Parathyroid adenoma (tissue), 2 donors: ENCODE measurements at regions not wholly inside any gene's neighbourhood (a gene's known extent, or its start where the extent isn't known, plus 50 kb on each side); places are given as distances from the start of the nearest gene placed in this dataset.
"Not testable (repeated sequence)": the region's sequence is repeated elsewhere in the genome, so short reads cannot be mapped to it uniquely, and the experiment has no call there.

Experiments
- H2AFZ ChIP-seq: fragments of 300-600 bp; sonication (generic); one replicate; pipeline ENCODE4 v1.7.0; 2017; ENCODE audit warnings: antibody characterized with exemption, mild to moderate bottlenecking
- H3K27ac ChIP-seq: fragments of 300-600 bp; sonication (generic); one replicate; pipeline ENCODE4 v1.7.0; 2017
- H3K27me3 ChIP-seq: fragments of 300-600 bp; sonication (generic); one replicate; pipeline ENCODE4 v1.7.0; 2017; ENCODE audit warnings: low read length; ENCODE audit not compliant: control insufficient read depth, insufficient read depth
- H3K36me3 ChIP-seq: fragments of 300-600 bp; sonication (generic); one replicate; pipeline ENCODE4 v1.7.0; 2017; ENCODE audit warnings: low read length; ENCODE audit not compliant: control insufficient read depth, insufficient read depth
- H3K4me1 ChIP-seq: fragments of 300-600 bp; sonication (generic); one replicate; pipeline ENCODE4 v1.7.0; 2017; ENCODE audit warnings: control low read depth
- H3K4me2 ChIP-seq: fragments of 300-600 bp; sonication (generic); one replicate; pipeline ENCODE4 v1.7.0; 2017; ENCODE audit warnings: low read length
- H3K4me3 ChIP-seq: fragments of 300-600 bp; sonication (generic); one replicate; pipeline ENCODE4 v1.7.0; 2017; ENCODE audit warnings: low read depth, low read length
- H3K79me2 ChIP-seq: fragments of 300-600 bp; sonication (generic); one replicate; pipeline ENCODE4 v1.7.0; 2017; ENCODE audit warnings: control low read depth
- H3K9ac ChIP-seq: fragments of 300-600 bp; sonication (generic); one replicate; pipeline ENCODE4 v1.7.0; 2017; ENCODE audit warnings: mild to moderate bottlenecking
- H3K9me3 ChIP-seq: fragments of 300-600 bp; sonication (generic); one replicate; pipeline ENCODE4 v1.7.0; 2017; ENCODE audit warnings: low read length; ENCODE audit not compliant: control insufficient read depth
- TF ChIP-seq, protein P1 (sequence below): fragments of 300-600 bp; sonication (generic); IDR thresholded peaks from one replicate; pipeline ENCODE4 v1.7.0; 2017; ENCODE audit warnings: antibody characterized with exemption, mild to moderate bottlenecking
- donor health status: primary hyperparathyroidism.

DNA sequence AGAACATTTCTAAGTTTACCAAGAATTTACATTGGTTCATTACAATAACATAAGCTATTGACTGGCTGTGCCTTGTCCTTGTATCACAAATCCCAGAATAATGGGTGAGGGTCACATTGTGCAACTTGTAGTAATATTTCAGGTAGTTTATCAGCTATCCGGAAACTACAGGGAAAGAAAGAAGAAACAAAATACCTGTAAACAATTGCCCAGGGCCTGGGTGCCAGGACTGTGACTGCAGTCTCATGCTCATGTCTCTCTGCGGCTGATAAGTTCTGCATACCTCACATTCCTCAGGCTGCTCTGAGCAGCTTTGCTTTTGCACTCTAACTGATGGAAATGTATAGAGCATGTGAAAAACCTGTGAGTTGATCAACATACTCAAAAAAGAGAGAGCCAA lies 131.8 kb upstream of the TRIM24 start:
- TF ChIP-seq, protein P1, sequence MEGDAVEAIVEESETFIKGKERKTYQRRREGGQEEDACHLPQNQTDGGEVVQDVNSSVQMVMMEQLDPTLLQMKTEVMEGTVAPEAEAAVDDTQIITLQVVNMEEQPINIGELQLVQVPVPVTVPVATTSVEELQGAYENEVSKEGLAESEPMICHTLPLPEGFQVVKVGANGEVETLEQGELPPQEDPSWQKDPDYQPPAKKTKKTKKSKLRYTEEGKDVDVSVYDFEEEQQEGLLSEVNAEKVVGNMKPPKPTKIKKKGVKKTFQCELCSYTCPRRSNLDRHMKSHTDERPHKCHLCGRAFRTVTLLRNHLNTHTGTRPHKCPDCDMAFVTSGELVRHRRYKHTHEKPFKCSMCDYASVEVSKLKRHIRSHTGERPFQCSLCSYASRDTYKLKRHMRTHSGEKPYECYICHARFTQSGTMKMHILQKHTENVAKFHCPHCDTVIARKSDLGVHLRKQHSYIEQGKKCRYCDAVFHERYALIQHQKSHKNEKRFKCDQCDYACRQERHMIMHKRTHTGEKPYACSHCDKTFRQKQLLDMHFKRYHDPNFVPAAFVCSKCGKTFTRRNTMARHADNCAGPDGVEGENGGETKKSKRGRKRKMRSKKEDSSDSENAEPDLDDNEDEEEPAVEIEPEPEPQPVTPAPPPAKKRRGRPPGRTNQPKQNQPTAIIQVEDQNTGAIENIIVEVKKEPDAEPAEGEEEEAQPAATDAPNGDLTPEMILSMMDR = no peak
- H3K9me3 ChIP-seq = no peaks in the 10 kb centered on the region

DNA sequence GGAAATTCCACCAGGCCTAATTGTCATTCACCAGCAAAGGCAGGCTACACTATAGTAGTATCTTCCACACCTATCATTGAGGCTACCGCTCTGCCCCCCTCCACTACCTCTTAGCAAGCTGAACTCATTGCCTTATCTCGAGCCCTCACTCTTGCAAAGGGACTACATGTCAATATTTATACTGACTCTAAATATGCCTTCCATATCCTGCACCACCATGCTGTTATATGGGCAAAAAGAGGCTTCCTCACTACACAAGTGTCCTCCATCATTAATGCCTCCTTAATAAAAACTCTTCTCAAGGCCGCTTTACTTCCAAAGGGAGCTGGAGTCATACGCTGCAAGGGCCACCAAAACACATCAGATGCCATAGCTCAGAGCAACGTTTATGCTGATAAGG lies 127.2 kb upstream of the TRIM24 start:
- H3K79me2 ChIP-seq, H3K36me3 ChIP-seq, H3K27ac ChIP-seq, H3K9ac ChIP-seq, H2AFZ ChIP-seq, H3K4me1 ChIP-seq, H3K9me3 ChIP-seq, H3K4me2 ChIP-seq, H3K4me3 ChIP-seq, H3K27me3 ChIP-seq: not testable (repeated sequence)

More for the DNA sequence above, 131.8 kb upstream of the TRIM24 start:
- Histone ChIP-seq H3K9ac (no peak overlapping the region), H3K27ac (no peak overlapping the region), H3K79me2 (no peaks in the 10 kb centered on the region), H3K4me3 (no peak overlapping the region), H3K27me3 (no peaks in the 10 kb centered on the region), H3K36me3 (no peaks in the 10 kb centered on the region), H3K4me1 (no peaks in the 10 kb centered on the region), H2AFZ (no peak overlapping the region), H3K4me2 (no peak overlapping the region)

DNA sequence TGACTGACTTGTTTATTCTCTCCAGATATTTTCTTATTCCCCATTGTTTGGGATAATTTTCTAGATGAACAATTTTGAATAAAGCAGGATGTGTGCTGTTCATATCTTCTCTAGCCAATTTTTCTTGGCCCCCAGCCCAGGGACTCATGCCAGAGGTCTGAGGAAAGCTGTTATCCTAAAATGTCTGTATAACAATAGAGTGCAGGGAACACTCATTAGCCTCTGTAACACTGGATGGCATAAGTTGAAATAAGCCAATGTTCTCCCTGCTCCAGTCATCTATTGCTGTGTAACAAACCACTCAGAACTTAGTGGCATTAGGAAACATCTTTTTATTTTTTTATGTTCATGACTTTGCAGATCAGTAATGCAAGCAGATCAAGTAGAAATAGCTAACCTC lies 121.7 kb upstream of the TRIM24 start:
- H2AFZ ChIP-seq = no peak overlapping the region
- no peak overlapping the region for H3K9ac ChIP-seq
- H3K27ac ChIP-seq = no peak overlapping the region
- H3K79me2 ChIP-seq = no peaks in the 10 kb centered on the region
- no peak overlapping the region for H3K4me2 ChIP-seq
- no peak overlapping the region for H3K4me3 ChIP-seq
- TF ChIP-seq, protein P1 = no peak
- H3K27me3 ChIP-seq = no peaks in the 10 kb centered on the region
- H3K9me3 ChIP-seq = no peaks in the 10 kb centered on the region
- H3K4me1 ChIP-seq = no peaks in the 10 kb centered on the region
- no peaks in the 10 kb centered on the region for H3K36me3 ChIP-seq

DNA sequence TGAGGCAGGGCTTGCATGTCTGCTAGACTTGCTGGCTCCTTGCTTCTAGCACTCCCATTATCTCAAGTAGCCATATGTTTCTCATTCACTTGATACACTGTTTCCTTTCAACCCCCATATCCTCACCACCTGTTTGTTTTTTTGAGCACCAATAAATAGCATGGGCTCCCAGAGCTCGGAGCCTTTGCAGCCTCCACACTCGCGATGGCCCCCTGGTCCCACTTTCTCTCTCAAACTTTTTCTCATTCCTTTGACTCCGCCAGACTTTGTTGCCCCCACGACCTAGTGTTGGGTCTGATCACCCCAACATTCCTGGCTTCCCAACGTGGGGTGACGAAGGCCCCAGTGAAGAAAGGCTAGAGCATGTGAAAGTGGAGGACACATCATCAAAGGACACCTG lies 120.8 kb upstream of the TRIM24 start:
- H3K27ac ChIP-seq, H3K36me3 ChIP-seq, H3K9ac ChIP-seq, H2AFZ ChIP-seq, H3K4me2 ChIP-seq, H3K4me1 ChIP-seq, H3K9me3 ChIP-seq, H3K79me2 ChIP-seq, H3K27me3 ChIP-seq, H3K4me3 ChIP-seq: not testable (repeated sequence)

DNA sequence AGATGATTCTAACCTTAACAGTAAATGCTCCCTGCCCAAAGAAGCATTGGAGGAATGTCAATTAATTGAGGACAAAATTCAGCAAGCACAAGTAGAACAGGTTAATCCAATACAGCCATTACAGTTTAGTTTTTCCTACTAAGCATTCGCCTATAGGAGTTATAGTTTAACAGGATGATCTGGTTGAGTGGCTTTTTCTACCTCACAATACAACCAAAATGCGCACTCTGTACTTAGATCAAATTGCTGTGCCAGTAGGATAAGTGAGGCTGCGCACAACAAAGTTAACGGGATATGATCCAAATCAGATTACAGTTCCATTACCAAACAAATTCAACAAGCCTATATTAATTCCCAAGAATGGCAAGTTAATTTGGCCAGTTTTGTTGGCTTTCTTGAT lies 117.1 kb upstream of the TRIM24 start:
- Histone ChIP-seq H3K4me2 (no peak overlapping the region), H3K9ac (no peak overlapping the region), H3K27ac (no peak overlapping the region), H3K4me1 (no peaks in the 10 kb centered on the region), H3K27me3 (no peaks in the 10 kb centered on the region), H2AFZ (no peak overlapping the region), H3K9me3 (no peaks in the 10 kb centered on the region), H3K4me3 (no peak overlapping the region), H3K79me2 (no peaks in the 10 kb centered on the region), H3K36me3 (no peaks in the 10 kb centered on the region)
- TF ChIP-seq, protein P1 = no peak

DNA sequence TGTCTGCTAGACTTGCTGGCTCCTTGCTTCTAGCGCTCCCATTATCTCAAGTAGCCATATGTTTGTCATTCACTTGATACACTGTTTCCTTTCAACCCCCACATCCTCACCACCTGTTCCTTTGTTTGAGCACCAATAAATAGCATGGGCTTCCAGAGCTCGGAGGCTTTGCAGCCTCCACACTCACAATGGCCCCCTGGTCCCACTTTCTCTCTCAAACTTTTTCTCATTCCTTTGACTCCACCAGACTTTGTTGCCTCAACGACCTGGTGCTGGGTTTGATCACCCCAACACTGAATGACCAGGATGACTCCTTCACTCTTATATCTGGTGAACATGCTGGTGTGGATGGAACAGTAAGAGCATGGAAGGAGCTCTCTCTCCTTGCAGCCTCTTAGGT lies 114.5 kb upstream of the TRIM24 start:
- no peaks in the 10 kb centered on the region for H3K36me3 ChIP-seq
- TF ChIP-seq, protein P1 = no peak
- H3K27ac ChIP-seq = no peak overlapping the region
- H3K79me2 ChIP-seq = no peaks in the 10 kb centered on the region
- no peaks in the 10 kb centered on the region for H3K4me1 ChIP-seq
- H3K4me3 ChIP-seq = no peak overlapping the region
- H2AFZ ChIP-seq = no peak overlapping the region
- H3K9me3 ChIP-seq = no peaks in the 10 kb centered on the region
- H3K27me3 ChIP-seq = no peaks in the 10 kb centered on the region
- H3K4me2 ChIP-seq = no peak overlapping the region
- no peak overlapping the region for H3K9ac ChIP-seq
